ENCODE measurements at regions not wholly inside any gene's neighbourhood (a gene's known extent, or its start where the extent isn't known, plus 50 kb on each side); places are given as distances from the start of the nearest gene placed in this dataset.

GRCh38 chr2:129464631-129465030 lies 514.8 kb upstream of the RAB6C start:
- no peak for DNase-seq

DNA sequence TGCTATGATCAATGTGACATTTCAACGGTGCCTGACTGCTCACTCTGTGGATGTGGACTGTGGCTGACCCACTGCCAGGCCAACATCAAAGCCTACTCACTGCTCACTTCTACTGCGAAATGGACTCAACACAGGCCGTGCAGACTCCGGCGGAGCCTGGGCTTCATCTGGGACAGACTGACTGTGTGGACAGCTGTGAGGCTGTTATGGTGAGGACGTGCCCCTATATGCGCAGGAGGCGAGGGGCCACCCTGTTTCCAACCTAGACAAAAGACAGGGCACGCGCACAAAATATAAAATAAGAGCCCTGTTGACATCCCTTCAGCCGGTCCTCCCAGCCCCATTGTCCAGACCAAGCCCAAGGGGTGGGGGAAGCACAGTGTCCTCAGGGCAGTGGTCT lies 514.4 kb upstream of the RAB6C start:
- no peak for DNase-seq

DNA sequence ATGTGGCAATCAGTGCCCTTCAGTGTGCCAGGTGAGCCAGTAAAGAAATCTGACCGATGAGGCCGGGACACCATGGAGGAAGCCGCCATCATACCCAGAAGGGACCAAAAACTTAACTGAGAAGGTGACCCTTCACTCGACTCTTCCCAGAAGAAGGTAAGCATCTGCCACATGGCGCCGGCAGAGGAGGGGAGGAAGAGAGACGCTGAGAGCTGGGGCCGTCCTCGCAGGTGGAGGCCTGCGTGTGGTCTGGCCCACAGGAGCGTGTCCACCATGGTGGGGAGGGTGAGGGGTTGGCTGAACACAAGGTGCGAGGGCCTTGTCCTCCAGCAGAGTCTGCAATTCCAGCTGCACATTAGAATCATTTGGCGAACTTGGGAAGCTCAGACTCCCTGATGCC lies 513.1 kb upstream of the RAB6C start:
- DNase-seq: no peak

DNA sequence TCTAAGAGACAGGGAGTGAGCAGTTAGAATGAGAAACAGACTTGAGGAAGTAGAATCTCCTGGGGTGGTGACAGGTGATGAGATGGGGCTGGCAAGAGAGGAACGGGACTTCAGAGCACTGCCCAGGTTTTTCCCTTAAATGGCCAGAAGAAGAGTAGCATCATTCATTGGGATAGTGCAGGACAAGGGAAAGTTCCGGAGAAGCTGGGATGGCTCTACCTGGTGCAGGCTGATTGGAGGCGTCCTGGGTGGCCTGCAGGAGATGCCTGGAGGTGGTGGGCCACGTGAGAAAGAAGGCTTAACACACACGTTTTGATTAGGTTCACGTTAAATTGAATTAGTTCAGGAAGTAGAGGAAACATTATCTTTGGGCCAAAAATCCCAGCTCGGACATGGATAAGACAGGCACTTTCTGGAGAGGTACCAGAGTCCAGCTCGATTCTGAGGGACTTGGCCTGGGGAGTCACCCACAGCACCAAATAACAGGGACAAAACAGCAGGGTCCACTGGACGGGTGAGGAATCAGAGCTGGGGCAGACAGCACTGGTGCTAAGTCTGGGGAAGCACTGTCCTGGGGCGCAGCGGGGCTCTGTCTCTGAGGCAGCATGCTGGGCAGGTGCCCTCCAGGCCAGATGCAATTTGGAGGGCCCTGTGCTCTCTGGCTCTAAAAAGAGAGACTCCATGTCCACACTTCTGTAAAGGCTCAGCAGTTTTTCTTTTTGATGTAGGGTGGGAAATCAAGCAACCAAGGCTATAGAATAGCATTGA lies 512.3 kb upstream of the RAB6C start:
- DNase-seq: no peak

DNA sequence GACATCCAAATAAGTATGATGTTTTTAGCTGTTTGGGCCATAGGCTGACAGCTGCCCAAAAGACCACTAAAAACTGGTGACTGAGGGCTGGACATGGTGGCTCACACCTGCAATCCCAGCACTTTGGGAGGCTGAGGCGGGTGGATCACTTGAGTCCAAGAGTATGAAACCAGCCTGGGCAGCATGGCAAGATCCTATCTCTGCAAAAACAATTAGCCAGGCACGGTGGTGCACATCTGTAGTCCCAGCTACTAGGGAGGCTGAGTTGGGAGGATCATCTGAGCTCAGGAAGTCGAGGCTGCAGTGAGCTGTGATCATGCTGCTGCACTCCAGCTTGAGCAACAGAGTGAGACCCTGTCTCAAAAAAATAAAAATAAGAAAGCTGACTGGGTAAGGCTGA lies 511.5 kb upstream of the RAB6C start:
- DNase-seq: no peak

DNA sequence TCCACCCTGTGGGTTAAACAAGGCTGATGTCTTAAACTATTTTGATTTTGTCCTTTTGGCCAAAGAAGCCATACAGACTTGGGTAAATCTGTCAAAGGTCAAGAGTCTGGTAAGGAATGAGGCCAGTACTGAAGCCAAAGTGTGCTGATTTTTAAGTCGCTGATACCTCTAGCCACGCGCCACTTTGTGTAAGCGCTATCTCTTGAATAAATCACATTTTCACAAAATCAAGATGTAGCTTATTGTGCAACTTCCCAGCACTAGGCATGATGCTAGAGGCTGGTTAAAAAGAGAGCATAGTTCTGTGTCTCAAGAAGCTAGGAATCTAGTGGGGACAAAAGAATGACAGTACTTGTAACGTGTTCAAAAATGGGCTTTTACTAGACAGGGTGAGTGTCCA lies 510.6 kb upstream of the RAB6C start:
- no peak for DNase-seq

GRCh38 chr2:129469389-129469788 lies 510.1 kb upstream of the RAB6C start:
- no peak for DNase-seq

GRCh38 chr2:129469871-129470270 lies 509.6 kb upstream of the RAB6C start:
- no peak for DNase-seq

GRCh38 chr2:129478902-129479517 lies 500.5 kb upstream of the RAB6C start:
- no peak for DNase-seq

DNA sequence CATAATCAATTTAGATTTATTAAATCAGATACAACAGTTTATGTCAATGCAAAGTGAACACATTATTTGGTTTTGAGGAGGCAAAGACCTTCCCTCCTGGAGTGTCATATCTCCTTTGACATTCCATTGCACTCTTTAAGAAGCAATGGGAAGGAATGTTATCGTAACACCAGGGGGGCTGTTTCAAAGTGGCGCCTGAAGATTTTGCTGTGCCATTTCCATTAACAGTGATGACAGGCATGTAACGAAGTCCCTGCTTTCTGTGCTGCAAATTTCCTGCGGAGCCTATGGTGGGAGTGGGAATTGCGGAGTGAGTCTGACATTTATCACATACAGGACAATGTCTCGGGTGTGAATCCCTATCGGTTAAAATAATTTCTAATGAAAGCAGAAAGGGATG lies 499.6 kb upstream of the RAB6C start:
- DNase-seq: no peak

DNA sequence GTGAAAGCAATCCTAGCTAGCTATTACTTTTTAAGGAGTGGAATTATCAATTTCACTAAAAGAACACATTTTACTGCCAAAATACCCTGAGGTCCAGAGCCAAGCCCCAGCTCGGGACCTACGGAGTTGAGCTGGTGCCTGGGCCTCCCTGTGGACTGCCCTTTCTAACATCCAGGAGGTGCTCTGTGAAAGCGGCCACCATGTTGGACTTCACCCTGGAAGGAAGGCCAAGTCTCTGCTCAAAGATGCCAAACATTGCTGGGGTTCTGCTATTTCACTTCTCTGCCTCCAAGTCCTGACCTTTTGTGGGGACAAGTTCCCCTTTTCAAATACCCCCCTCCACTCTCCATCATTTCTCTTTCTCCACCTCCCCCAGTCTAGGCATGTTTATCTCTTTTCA lies 498.7 kb upstream of the RAB6C start:
- DNase-seq: no peak

GRCh38 chr2:129481306-129482219 lies 497.9 kb upstream of the RAB6C start:
- no peak for DNase-seq

GRCh38 chr2:129482626-129483025 lies 496.8 kb upstream of the RAB6C start:
- no peak for DNase-seq

- no peak for DNase-seq
These were observed 496.1 kb upstream of the RAB6C start for GRCh38 chr2:129483366-129483765.

DNA sequence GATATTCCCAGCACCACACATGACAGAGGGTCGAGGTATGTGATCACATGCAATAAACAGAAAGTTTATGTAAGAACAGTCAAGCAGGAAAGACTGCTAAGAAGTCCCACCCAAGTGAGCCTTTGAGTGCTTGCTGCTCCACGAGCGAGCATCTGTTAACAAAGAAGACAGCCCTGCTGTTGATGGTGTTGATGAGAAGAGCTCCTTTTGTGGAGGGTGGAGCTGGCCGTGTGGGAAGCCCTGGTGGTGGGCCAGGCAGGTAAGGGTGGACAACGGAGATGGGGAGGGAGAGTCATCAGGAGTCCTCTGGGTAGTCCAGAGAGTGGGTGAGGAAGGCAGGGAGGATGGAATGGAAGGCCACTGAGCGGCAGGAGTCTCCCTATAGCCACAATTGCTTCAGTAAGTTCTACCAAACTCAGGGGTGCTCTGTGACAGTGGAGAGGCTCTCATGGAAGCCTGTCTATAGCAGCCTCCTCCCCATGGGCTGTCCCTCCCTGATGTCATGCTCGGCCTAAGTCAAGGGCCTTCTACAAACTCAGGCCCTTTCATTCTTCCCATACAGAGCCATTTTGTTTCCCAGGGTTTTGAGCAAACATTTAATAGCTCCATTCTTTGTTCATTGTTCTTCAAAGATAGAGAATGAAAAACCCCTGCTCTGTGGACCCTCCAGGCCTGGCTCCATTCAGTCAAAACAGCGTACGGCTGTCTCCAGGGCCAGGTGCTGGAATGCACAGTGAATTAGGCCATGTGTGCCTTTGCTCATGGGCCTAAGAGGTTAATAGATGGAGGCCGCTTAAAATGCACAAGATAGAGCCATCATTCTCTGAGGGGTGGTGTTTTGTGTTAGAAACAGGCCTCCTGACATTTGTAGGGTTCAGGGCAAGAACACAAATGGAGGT lies 494.2 kb upstream of the RAB6C start:
- no peak for DNase-seq

GRCh38 chr2:129488376-129488775 lies 491.1 kb upstream of the RAB6C start:
- DNase-seq: no peak

- DNase-seq: no peak
These were observed 488.8 kb upstream of the RAB6C start for GRCh38 chr2:129490641-129491040.

DNA sequence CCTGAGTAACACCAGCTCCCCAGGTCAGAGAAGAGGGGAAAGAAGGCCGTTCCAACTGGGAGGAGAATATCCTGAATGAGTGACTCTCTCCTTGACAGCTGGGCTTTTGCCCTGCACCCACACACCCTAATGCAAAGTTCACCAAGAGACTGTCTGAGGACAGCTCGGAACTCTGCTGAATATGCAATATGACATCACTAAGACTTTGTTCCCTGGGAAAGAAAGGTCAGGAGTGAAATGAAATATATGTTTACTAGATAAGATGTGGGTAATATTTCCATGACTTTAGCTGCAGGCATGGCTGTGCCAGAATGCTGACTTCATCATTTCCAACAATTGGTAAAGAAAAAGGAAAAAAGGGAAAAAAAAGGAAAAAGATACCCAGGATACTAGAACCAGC lies 488.2 kb upstream of the RAB6C start:
- no peak for DNase-seq

DNA sequence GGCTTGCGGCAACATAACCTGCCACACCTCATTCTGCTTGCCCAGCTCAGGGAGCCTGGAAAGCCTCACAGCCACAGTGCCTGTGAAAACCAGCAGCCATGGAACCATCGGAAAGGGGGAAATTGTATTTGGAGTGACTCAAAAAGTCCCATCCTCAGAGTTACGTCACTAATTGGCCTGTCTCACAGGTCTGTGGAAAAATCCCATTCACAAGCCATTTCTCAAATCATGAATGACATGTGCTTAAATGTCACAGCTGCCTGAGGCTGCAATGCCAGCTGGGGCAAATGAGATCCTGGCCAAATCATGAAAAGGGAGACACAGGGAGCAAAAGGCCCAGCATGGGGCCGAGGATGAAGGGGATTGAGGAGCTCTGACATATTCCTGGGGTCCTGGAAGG lies 486.9 kb upstream of the RAB6C start:
- no peak for DNase-seq

DNA sequence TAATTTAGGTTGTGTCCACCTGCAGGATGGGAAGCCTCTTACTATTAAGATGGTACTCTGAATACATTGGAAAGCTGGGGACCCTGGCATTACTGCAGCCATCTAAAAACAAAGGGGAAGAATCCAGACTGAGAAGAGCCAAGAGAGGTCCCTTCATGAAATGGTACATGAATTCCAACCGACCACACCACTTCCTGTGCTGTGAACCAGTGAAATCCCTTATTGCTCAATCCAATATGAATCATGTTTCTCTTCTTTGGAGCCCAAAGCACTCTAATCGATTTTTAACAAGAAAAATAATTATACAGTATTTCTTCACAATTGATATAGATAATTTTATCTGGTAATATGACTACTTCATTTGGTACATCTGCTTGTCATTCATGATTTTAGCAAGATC lies 479.7 kb upstream of the RAB6C start:
- DNase-seq: no peak

DNA sequence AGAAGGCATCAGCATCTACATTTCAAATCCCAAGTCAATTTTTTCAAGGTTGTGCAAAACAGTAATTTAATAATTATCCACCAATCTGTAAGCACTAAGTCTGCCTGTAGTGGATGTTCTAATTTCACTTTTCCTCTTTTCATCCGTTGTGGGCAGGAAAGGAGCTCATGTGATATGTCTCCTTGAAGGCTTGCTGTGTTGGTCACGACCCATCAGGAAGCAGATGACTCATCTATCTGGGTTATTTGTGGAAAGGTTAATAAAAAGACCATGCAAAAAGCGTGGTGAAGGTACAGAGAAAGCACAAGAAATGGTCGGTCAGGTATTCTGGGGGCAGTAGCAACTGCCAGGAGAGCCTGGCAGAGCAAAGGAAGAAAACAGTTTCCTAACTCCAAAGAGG lies 476.7 kb upstream of the RAB6C start:
- no peak for DNase-seq

DNA sequence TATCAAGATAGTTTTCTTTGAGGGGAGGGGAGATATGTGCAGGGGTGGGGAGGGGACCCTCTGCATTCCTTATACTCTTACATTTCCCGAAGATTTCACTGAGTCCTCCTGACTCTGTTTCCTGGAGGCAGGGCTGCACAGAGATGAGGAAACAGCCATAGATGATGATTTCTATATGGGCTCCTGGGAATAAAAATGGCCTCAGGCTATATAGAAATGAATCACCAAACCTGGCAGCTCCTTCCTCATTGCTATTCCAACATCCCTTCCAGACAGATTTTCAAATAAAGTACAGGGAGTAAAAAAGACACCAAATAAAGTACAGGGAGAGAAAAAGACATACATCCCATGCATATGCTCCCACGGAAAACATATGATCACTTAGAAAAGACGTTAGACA lies 474.8 kb upstream of the RAB6C start:
- no peak for DNase-seq

- no peak for DNase-seq
These were observed 460.5 kb upstream of the RAB6C start for GRCh38 chr2:129518937-129519336.

All from activated CD8-positive, alpha-beta memory T cell treated with anti-CD3 and anti-CD28 coated beads for 24 hours (primary cell).